ENCODE measurements at regions not wholly inside any gene's neighbourhood (a gene's known extent, or its start where the extent isn't known, plus 50 kb on each side); places are given as distances from the start of the nearest gene placed in this dataset.

DNA sequence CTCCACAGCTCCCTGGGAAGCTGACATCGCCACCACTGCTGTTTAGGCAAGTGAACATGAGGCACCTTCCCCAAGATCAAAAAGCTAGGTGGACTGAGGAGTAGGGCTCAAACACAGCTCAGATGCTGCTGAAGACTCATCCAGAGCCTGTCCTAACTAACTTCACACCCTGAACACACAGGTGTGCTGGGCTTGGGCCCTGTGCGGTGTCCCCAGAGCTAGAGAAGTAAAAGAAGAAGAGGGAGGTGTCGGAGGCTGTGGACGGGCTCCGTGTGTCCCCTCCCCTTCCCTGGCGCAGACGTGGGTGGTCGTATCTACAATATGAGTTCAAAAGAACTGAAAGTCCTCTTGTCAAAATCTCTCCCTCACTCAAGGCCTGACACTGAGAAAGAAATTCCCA, 373.4 kb upstream of the MGMT start:
- TF ChIP-seq, protein P1, sequence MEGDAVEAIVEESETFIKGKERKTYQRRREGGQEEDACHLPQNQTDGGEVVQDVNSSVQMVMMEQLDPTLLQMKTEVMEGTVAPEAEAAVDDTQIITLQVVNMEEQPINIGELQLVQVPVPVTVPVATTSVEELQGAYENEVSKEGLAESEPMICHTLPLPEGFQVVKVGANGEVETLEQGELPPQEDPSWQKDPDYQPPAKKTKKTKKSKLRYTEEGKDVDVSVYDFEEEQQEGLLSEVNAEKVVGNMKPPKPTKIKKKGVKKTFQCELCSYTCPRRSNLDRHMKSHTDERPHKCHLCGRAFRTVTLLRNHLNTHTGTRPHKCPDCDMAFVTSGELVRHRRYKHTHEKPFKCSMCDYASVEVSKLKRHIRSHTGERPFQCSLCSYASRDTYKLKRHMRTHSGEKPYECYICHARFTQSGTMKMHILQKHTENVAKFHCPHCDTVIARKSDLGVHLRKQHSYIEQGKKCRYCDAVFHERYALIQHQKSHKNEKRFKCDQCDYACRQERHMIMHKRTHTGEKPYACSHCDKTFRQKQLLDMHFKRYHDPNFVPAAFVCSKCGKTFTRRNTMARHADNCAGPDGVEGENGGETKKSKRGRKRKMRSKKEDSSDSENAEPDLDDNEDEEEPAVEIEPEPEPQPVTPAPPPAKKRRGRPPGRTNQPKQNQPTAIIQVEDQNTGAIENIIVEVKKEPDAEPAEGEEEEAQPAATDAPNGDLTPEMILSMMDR (IDR thresholded peaks at IDR 0.05; ENCODE audit: poor library complexity), result no peak
- TF ChIP-seq EZH2 (IDR thresholded peaks at IDR 0.05; ENCODE audit: borderline replicate concordance) (no peak), EZH2phosphoT487 (IDR thresholded peaks at IDR 0.05; ENCODE audit: low read depth, severe bottlenecking, unreplicated experiment) (no peak)
